Femur (tissue), 1 donor: ENCODE measurements at regions not wholly inside any gene's neighbourhood (a gene's known extent, or its start where the extent isn't known, plus 50 kb on each side); places are given as distances from the start of the nearest gene placed in this dataset.

Experiments
- DNase-seq: peaks from one replicate; pipeline ENCODE4 v3.0.0-alpha.2; 2017

DNA sequence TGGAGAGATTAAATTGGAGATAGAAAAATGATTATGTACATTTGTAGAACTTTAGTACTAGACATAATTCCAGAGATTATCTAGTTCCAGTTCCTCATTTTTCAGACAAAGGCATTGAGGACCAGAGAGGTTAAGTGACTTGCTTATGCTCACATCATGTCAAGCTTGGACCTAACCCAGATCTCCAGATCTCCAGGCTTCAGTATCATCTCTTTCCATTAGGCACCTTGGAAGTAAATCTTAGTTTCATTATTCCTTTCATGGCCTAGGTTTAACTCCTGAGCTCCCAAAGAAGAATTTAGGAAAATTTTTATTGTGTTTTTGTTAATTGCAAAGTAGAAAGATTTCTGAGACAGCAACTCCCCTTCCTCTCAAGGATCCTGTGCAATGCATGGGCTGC is 148.8 kb downstream of the GATB start:
- no peak for DNase-seq

DNA sequence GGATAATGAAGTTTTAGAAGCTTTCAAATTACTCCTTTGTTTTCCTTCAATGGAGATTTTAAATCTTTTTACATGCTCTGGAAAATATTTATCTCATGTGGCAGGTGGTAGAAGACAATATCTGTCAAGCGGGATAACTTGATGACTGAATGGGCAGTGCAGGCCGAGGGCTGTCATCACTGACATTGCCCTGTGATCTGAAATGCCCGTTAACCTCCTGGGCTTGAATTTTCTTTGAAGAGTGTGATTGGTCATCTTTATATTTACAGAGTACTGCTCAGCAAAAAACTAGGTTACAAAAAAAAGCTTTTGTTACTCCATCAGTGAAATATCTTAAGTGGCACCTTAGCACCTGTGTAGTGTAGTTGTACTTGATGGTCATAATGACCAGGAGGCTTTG is 147.5 kb downstream of the GATB start:
- no peak for DNase-seq

DNA sequence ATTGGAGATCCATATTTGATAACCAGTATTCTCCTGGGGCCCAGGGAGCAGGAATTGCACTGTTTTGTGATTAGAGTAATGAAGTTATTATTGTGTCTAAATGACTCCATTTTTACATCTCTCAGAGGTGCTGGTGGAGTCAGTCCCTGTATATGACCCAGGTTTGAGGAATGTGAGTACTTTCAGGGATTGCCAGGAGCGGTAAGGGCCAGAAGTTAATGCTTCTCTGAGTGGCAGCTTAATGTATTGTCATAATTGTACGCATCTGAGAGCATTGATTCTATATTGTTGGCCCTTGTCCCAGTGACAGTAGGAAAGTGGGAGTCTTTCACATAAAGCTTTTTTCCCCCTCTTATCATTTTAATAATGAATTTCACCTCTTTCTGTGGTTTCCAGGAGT is 146.2 kb downstream of the GATB start:
- DNase-seq, result no peak

DNA sequence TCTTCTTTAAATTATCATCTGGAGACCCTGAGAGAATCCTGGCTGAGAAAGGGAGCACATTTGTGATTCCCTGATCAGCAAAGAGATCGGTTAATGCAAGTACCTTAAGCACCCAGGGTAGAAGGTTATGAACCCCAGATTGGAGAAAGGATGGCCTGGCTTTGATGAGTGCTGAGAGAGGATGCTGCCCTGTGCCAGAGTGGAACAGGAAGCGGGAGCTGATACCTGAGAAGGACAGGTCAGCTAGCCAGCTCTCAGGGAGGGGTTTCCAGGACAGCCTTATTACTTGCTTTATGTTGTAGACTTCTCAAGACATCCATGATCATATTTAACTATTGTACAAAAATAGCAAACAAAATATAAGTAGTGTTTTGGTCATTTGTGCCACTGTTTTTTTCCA is 141.9 kb downstream of the GATB start:
- DNase-seq, result no peak

DNA sequence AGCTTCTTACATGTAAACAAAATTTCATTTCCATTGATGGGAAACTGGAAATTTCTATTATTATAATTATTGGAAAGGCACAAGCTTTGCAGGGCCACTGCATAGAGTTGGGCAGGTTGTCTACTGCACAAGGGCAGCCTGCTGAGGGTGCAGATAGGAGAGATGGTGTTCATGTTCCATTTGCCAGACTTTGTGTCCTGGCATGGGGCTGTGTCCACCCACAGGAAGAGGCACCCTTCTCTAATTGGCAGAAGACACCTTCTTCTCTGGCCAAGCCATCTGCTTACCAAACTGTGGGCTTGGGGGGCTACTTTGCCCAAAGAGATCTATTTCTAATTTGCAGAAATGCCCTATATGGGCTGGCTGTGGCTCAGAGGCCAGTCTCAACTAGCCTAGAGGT is 140.7 kb downstream of the GATB start:
- no peak for DNase-seq
